ENCODE measurements at regions not wholly inside any gene's neighbourhood (a gene's known extent, or its start where the extent isn't known, plus 50 kb on each side); places are given as distances from the start of the nearest gene placed in this dataset.

GRCh38 chr17:13793951-13794350 lies 192.2 kb upstream of the HS3ST3A1 start:
- Histone ChIP-seq H3K4me1 (no peaks in the 10 kb centered on the region), H3K4me3 (no peak overlapping the region), H3K36me3 (no peaks in the 10 kb centered on the region), H3K27me3 (no peaks in the 10 kb centered on the region), H3K9me3 (no peaks in the 10 kb centered on the region), H3K27ac (no peak overlapping the region)
- DNase-seq (ENCODE audit: low spot score in 2 of 2), result no peak
- TF ChIP-seq POLR2A (IDR thresholded peaks at IDR 0.05), result no peak
- TF ChIP-seq POLR2AphosphoS5 (IDR thresholded peaks at IDR 0.05), result no peak
- TF ChIP-seq CTCF (IDR thresholded peaks at IDR 0.05), result no peak
- intact Hi-C loops (cut with DNase I; ENCODE audit: low total_unique reads), result no loop called here

DNA sequence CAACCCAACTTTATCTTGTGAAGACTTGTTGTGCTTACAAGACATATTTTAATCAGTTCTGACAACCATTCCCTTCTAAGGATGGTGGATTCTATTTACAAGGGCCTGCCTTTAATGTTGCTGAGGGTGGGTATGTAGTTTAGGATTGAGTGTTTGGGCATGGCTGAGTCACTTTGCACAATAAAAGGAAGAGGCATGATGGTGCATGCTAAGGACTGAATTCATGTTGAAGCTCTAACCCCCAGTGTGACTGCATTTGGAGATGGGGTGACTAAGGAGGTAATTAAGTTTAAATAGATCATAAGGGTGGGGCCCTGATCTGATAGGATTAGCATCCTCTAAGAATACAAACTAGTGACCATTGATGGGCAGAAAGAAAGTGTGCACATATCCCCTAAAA lies 196.1 kb upstream of the HS3ST3A1 start:
- Histone ChIP-seq H3K4me1 (no peaks in the 10 kb centered on the region), H3K36me3 (no peaks in the 10 kb centered on the region), H3K27ac (no peak overlapping the region), H3K4me3 (no peak overlapping the region), H3K27me3 (no peaks in the 10 kb centered on the region), H3K9me3 (no peaks in the 10 kb centered on the region)
- intact Hi-C loops (cut with DNase I; ENCODE audit: low total_unique reads), result no loop called here
- DNase-seq (ENCODE audit: low spot score in 2 of 2), result no peak
- TF ChIP-seq POLR2A (IDR thresholded peaks at IDR 0.05) (no peak), POLR2AphosphoS5 (IDR thresholded peaks at IDR 0.05) (no peak), CTCF (IDR thresholded peaks at IDR 0.05) (no peak)

- Histone ChIP-seq H3K4me3 (no peak overlapping the region), H3K27ac (no peak overlapping the region), H3K36me3 (no peaks in the 10 kb centered on the region), H3K27me3 (no peaks in the 10 kb centered on the region), H3K4me1 (no peaks in the 10 kb centered on the region), H3K9me3 (no peaks in the 10 kb centered on the region)
- no peak for DNase-seq (ENCODE audit: low spot score in 2 of 2)
- intact Hi-C loops (cut with DNase I; ENCODE audit: low total_unique reads), result no loop called here
- TF ChIP-seq POLR2AphosphoS5 (IDR thresholded peaks at IDR 0.05), result no peak
- TF ChIP-seq POLR2A (IDR thresholded peaks at IDR 0.05), result no peak
- no peak for TF ChIP-seq CTCF (IDR thresholded peaks at IDR 0.05)
These were observed 204.4 kb upstream of the HS3ST3A1 start for GRCh38 chr17:13806092-13806491.

DNA sequence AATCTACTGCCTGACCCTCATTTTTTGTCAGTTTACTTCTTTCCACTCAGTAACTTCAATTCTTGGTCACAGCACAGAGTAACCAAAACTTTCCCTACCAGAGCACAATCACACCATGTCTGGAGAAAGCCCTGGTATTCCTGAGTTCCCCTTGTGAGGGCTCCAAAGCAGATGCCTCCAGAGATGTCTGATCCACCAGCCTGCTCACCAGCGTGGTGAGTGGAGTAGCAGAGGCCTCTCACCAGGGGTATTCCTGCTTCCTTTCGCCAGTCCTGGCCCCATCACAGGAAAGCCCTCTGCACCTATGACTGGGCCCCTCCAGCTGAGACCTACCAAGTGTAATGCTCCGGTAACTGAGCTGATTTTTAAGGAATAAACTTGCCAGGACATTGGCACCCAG lies 205.4 kb upstream of the HS3ST3A1 start:
- intact Hi-C loops (cut with DNase I; ENCODE audit: low total_unique reads), result no loop called here
- no peaks in the 10 kb centered on the region for H3K36me3 ChIP-seq
- no peak overlapping the region for H3K4me3 ChIP-seq
- no peaks in the 10 kb centered on the region for H3K9me3 ChIP-seq
- no peak overlapping the region for H3K27ac ChIP-seq
- no peak for TF ChIP-seq POLR2A (IDR thresholded peaks at IDR 0.05)
- TF ChIP-seq CTCF (IDR thresholded peaks at IDR 0.05), result no peak
- TF ChIP-seq POLR2AphosphoS5 (IDR thresholded peaks at IDR 0.05), result no peak
- H3K4me1 ChIP-seq, result no peaks in the 10 kb centered on the region
- DNase-seq (ENCODE audit: low spot score in 2 of 2), result no peak
- H3K27me3 ChIP-seq, result no peaks in the 10 kb centered on the region

- intact Hi-C loops (cut with DNase I; ENCODE audit: low total_unique reads), result no loop called here
- no peaks in the 10 kb centered on the region for H3K9me3 ChIP-seq
- TF ChIP-seq CTCF (IDR thresholded peaks at IDR 0.05) (no peak), POLR2A (IDR thresholded peaks at IDR 0.05) (no peak), POLR2AphosphoS5 (IDR thresholded peaks at IDR 0.05) (no peak)
- no peak overlapping the region for H3K27ac ChIP-seq
- H3K4me3 ChIP-seq, result no peak overlapping the region
- no peak for DNase-seq (ENCODE audit: low spot score in 2 of 2)
- H3K27me3 ChIP-seq, result no peaks in the 10 kb centered on the region
- no peaks in the 10 kb centered on the region for H3K36me3 ChIP-seq
- no peaks in the 10 kb centered on the region for H3K4me1 ChIP-seq
These were observed 210.6 kb upstream of the HS3ST3A1 start for GRCh38 chr17:13812350-13812749.
